ENCODE measurements at regions not wholly inside any gene's neighbourhood (a gene's known extent, or its start where the extent isn't known, plus 50 kb on each side); places are given as distances from the start of the nearest gene placed in this dataset.
"Not testable (repeated sequence)": the region's sequence is repeated elsewhere in the genome, so short reads cannot be mapped to it uniquely, and the experiment has no call there.

DNA sequence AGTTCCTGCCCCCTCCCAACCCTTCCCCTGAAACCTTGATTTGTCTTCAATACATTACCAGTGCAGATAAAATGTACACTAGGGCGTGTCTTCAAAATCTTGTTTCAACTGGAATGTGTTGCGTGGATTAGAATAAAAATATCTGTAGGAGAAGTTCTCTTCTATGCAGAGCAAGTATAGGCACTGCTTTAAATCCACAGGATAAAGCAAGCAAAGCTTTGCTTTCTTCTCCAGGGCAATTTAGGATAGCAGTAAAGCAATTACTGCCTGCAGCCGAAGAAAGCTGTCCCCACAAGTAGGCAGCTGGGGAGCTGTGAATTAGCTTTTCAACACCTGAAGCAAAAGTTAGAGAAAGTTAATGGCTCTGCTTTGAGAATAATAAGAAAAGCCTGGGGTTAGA is 329.7 kb upstream of the KCNMB2 start:
- Mint-ChIP-seq H3K9me3 (no peaks in the 10 kb centered on the region), H3K27ac (no peak overlapping the region), H3K4me1 (no peaks in the 10 kb centered on the region), H3K36me3 (no peaks in the 10 kb centered on the region), H3K4me3 (no peak overlapping the region), H3K27me3 (peaks cover 0 to 13% (median 8%) of the 10 kb centered on the region in 3 donors)
- DNase-seq (no peak), ATAC-seq (ENCODE audit: low read depth in 2 of 2) (no peak)

DNA sequence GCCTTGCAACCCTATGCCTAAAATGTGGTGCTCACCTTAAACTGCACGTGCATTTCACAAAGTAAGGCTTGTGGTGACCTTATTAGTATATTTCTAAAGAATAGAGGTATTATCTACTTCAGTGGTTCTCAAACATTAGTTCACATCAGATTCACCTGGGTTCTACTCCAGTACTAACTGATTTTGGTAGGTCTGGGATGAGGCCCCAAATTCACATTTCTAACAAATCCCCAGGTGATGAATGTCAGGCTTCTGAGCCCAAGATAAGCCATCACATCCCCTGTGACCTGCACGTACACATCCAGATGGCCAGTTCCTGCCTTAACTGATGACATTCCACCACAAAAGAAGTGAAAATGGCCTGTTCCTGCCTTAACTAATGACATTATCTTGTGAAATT is 329.1 kb upstream of the KCNMB2 start:
- H3K27ac Mint-ChIP-seq; H3K4me1 Mint-ChIP-seq; H3K9me3 Mint-ChIP-seq; ATAC-seq (ENCODE audit: low read depth in 2 of 2); DNase-seq; H3K4me3 Mint-ChIP-seq; H3K36me3 Mint-ChIP-seq: not testable (repeated sequence)
- H3K27me3 Mint-ChIP-seq: peaks cover 0 to 13% (median 8%) of the 10 kb centered on the region in 3 donors

DNA sequence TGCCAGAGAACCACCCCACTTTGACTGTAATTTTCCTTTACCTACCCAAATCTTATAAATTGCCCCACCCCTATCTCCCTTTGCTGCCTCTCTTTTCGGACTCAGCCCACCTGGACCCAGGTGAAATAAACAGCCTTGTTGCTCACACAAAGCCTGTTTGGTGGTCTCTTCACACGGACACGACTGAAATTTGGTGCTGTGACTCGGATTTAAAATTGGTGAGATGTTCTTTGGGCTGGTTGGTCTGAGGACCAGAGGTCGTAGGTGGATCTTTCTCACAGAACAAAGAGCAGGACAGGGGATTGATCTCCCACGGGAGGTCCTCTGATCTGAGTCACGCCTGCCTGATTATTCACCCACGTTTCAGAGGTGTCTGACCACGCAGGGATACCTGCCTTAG is 328.6 kb upstream of the KCNMB2 start:
- DNase-seq; ATAC-seq (ENCODE audit: low read depth in 2 of 2); H3K4me1 Mint-ChIP-seq; H3K36me3 Mint-ChIP-seq; H3K4me3 Mint-ChIP-seq; H3K27ac Mint-ChIP-seq; H3K9me3 Mint-ChIP-seq: not testable (repeated sequence)
- H3K27me3 Mint-ChIP-seq: peaks cover 0 to 13% (median 8%) of the 10 kb centered on the region in 3 donors

DNA sequence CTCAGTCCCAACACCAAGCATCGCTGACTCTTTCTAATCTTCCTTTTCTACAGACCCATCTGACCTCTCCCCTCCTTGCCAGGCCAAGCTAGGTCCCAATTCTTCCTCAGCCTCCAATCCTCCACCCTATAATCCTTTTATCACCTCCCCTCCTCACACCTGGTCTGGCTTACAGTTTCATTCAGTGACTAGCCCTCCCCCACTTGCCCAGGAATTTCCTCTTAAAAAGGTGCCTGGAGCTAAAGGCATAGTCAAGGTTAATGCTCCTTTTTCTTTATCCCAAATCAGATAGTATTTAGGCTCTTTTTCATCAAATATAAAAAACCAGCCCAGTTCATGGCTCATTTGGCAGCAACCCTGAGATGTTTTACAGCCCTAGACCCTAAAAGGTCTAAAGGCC is 327.1 kb upstream of the KCNMB2 start:
- H3K4me3 Mint-ChIP-seq; H3K4me1 Mint-ChIP-seq; DNase-seq; H3K27ac Mint-ChIP-seq; ATAC-seq (ENCODE audit: low read depth in 2 of 2); H3K9me3 Mint-ChIP-seq; H3K36me3 Mint-ChIP-seq: not testable (repeated sequence)
- peaks cover 0 to 13% (median 8%) of the 10 kb centered on the region in 3 donors for H3K27me3 Mint-ChIP-seq

DNA sequence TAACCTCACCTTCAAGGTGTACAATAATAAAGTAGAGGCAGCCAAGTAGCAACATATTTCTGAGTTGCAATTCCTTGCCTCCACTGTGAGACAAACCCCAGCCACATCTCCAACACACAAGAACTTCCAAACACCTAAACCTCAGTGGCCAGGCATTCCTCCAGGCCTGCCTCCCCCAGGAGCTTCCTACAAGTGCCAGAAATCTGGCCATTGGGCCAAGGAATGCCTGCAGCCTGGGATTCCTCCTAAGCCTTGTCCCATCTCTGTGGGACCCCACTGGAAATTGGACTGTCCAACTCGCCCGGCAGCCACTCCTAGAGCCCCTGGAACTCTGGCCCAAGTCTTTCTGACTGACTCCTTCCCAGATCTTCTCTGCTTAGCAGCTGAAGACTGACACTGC is 326.6 kb upstream of the KCNMB2 start:
- DNase-seq; H3K4me1 Mint-ChIP-seq; ATAC-seq (ENCODE audit: low read depth in 2 of 2); H3K27ac Mint-ChIP-seq; H3K36me3 Mint-ChIP-seq; H3K9me3 Mint-ChIP-seq: not testable (repeated sequence)
- peaks cover 0 to 13% (median 8%) of the 10 kb centered on the region in 3 donors for H3K27me3 Mint-ChIP-seq
- H3K4me3 Mint-ChIP-seq: peak overlapping the region in 1 of 8 donors; percentile 18

DNA sequence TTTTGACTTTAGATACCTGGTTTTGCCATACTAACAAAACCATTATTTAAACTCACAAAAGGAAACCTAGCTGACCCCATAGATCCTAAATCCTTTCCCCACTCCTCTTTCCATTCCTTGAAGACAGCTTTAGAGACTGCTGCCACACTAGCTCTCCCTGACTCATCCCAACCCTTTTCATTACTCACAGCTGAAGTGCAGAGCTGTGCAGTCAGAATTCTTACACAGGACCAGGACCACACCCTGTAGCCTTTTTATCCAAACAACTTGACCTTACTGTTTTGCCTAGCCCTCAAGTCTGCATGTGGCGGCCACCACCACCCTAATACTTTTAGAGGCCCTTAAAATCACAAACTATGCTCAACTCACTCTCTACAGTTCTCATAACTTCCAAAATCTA is 325.1 kb upstream of the KCNMB2 start:
- not testable (repeated sequence) for DNase-seq; H3K36me3 Mint-ChIP-seq; H3K9me3 Mint-ChIP-seq; ATAC-seq (ENCODE audit: low read depth in 2 of 2); H3K4me1 Mint-ChIP-seq; H3K27ac Mint-ChIP-seq; H3K4me3 Mint-ChIP-seq
- H3K27me3 Mint-ChIP-seq: peaks cover 0 to 13% (median 8%) of the 10 kb centered on the region in 3 donors

DNA sequence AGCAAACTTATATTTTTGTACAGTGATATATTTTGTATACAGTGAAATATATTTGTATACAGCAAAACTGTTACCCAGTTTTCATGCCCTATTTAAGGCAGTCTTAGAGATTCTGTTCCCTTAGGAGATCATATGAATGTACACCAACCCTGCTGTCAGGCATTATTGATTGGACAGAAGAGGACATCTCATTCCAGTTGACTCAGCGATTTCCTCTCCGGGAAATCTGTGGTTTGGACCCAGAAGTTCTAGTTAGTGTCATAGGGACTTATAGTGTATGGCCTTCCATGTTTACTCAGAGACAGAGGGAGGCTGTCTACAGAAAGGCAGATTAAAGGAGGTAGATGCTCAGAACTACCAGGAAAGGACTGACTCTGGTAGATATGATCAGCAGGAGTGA is 318.8 kb upstream of the KCNMB2 start:
- Mint-ChIP-seq H3K36me3 (peaks cover 3 to 4% of the 10 kb centered on the region in 2 donors), H3K27me3 (peaks cover 7 to 14% (median 8%) of the 10 kb centered on the region in 3 donors), H3K27ac (no peak overlapping the region), H3K4me1 (no peaks in the 10 kb centered on the region), H3K9me3 (peaks cover 0 to 7% (median 2%) of the 10 kb centered on the region in 7 donors), H3K4me3 (no peak overlapping the region)
- DNase-seq (no peak), ATAC-seq (ENCODE audit: low read depth in 2 of 2) (no peak)

DNA sequence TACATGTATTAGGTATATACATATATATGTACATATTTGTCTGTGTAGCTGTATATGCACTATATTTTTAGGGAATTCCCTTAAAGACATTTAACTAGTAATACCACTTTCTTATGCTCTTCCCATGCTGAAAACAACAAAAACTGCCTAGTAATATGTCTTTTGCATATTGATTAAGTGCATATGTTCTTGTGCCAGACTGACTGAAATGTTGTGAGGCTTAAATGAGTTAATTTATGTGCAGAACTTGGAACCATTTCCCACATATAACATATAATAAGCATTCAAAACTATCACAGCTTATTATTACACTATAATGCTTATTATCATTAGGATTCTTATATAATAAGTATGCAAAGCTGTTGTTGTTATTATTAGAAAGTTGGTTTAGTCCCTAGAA is 318.0 kb upstream of the KCNMB2 start:
- DNase-seq: no peak
- peaks cover 0 to 7% (median 3%) of the 10 kb centered on the region in 7 donors for H3K9me3 Mint-ChIP-seq

DNA sequence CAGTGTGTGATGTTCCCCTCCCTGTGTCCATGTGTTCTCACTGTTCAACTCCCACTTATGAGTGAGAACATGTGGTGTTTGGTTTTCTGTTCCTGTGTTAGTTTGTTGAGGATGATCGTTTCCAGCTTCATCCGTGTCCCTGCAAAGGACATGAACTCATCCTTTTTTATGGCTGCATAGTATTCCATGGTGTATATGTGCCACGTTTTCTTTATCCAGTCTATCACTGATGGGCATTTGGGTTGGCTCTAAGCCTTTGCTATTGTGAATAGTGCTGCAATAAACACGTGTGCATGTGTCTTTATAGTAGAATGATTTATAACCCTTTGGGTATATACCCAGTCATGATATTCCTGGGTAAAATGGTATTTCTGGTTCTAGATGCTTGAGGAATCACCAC is 316.6 kb upstream of the KCNMB2 start:
- not testable (repeated sequence) for H3K9me3 Mint-ChIP-seq; H3K36me3 Mint-ChIP-seq; DNase-seq; H3K4me3 Mint-ChIP-seq; H3K27ac Mint-ChIP-seq; H3K4me1 Mint-ChIP-seq; ATAC-seq (ENCODE audit: low read depth in 2 of 2)
- H3K27me3 Mint-ChIP-seq: peaks cover 7 to 14% (median 8%) of the 10 kb centered on the region in 3 donors

More for the DNA sequence above, 318.0 kb upstream of the KCNMB2 start:
- Mint-ChIP-seq H3K36me3 (peaks cover 3 to 4% of the 10 kb centered on the region in 2 donors), H3K27ac (no peak overlapping the region), H3K4me1 (no peaks in the 10 kb centered on the region), H3K27me3 (peaks cover 7 to 14% (median 8%) of the 10 kb centered on the region in 3 donors), H3K4me3 (no peak overlapping the region)
- no peak for ATAC-seq (ENCODE audit: low read depth in 2 of 2)

DNA sequence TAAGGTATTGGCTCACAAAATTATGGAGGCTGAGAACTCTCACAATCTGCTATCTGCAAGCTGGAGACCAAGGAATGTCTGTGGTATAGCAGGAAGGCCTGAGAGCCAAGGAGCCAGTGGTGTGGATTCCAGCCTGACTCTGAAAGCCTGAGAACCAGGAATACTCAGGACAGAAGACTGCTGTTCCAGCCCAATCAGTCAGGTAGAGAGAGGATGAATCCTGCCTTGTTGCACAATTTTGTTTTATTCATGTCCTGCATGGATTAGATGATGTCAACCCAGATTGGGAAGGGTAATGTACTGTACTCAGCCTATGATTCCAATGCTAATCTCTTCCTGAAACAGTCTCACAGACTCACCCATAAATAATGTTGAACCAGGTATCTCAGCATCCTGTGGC is 312.4 kb upstream of the KCNMB2 start:
- DNase-seq (no peak), ATAC-seq (ENCODE audit: low read depth in 2 of 2) (no peak)
- Mint-ChIP-seq H3K27me3 (peaks cover 7 to 14% (median 8%) of the 10 kb centered on the region in 3 donors), H3K27ac (peak overlapping the region in 1 of 6 donors; percentile 29), H3K9me3 (peaks cover 0 to 10% (median 3%) of the 10 kb centered on the region in 7 donors), H3K4me3 (no peak overlapping the region), H3K36me3 (peaks cover 3 to 4% of the 10 kb centered on the region in 2 donors), H3K4me1 (no peaks in the 10 kb centered on the region)

DNA sequence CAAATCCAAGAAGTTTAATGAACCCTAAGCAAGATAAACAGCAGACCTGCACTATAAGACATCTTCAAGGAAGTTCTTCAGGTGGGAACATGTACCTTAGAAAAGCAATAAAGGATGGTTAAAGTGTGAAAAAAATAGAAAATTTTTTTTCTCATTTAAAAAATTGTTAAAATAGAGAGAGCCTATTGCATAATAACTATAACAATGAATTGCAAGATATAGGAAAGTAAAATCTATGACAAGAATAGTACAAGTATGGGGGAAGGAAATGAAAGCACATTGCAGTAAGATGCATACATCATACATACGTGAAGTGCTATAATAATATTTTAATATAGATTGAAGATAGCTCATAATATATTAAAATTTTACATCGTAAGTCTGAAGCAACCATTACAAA is 310.1 kb upstream of the KCNMB2 start:
- Mint-ChIP-seq H3K27ac (no peak overlapping the region), H3K4me3 (no peak overlapping the region), H3K36me3 (peaks cover 0 to 8% of the 10 kb centered on the region in 2 donors), H3K4me1 (no peaks in the 10 kb centered on the region), H3K27me3 (peaks cover 1 to 10% (median 6%) of the 10 kb centered on the region in 3 donors), H3K9me3 (peaks cover 4 to 19% (median 8%) of the 10 kb centered on the region in 7 donors)
- ATAC-seq (ENCODE audit: low read depth in 2 of 2) (no peak), DNase-seq (no peak)

DNA sequence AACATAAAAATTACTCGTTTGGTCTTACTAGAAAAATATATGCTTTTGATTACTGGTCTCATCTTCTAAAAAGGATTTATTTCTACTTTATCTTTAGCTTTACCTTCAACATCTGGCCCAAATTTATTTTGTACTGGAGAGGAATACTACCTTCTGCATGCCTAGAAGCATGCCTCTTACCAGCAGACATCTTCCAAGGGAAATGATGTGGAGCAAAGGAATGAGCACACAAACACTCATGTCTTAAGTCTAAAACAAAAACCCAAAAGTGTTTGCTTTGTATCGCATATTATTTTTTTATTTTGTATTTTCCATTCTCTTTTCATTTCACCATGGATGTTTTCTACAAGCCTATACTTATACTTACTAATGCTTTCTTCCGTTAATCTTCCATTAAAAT is 304.6 kb upstream of the KCNMB2 start:
- H3K4me3 Mint-ChIP-seq: no peak overlapping the region
- ATAC-seq (ENCODE audit: low read depth in 2 of 2) (no peak), DNase-seq (no peak)
- peaks cover 0 to 8% of the 10 kb centered on the region in 2 donors for H3K36me3 Mint-ChIP-seq
- peaks cover 3 to 19% (median 8%) of the 10 kb centered on the region in 7 donors for H3K9me3 Mint-ChIP-seq
- peaks cover 0 to 6% (median 4%) of the 10 kb centered on the region in 3 donors for H3K27me3 Mint-ChIP-seq
- H3K4me1 Mint-ChIP-seq: no peaks in the 10 kb centered on the region
- H3K27ac Mint-ChIP-seq: no peak overlapping the region

DNA sequence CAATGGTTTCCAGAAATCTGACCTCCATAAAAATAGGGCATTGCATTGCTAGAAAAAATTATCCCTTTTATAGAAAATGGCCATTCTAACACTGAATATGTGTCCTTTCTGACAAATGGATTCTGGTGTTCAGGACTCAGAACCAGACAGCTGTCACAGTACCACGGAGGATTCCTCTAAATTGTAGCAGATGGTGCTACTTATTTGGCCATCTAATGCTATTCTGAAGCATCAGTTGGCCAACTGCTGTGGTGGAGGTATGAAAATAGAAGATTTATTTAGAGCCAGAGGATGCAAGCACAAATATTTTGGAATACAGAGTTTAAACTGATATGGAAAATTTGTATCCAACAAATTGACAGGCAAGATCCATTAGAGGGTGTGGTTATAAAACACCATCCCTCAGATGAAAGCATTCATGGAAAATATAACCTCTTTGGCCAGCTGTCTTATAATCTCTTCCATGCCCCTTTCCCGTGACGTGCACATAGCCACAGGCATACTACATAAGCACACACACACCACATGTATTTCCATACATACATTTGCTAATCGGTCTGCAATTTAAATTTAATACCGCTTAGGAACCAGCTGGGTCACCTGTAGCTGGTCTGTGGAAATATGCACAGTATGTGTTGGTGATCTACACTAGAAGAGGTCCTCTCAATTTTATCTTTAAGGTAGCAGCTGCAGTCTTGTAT is 302.7 kb upstream of the KCNMB2 start:
- peaks cover 3 to 19% (median 8%) of the 10 kb centered on the region in 7 donors for H3K9me3 Mint-ChIP-seq
- ATAC-seq (ENCODE audit: low read depth in 2 of 2) (no peak), DNase-seq (no peak)
- H3K4me3 Mint-ChIP-seq: no peak overlapping the region
- peaks cover 0 to 6% (median 4%) of the 10 kb centered on the region in 3 donors for H3K27me3 Mint-ChIP-seq
- no peak overlapping the region for H3K27ac Mint-ChIP-seq
- H3K36me3 Mint-ChIP-seq: peaks cover 0 to 8% of the 10 kb centered on the region in 2 donors
- H3K4me1 Mint-ChIP-seq: no peaks in the 10 kb centered on the region

DNA sequence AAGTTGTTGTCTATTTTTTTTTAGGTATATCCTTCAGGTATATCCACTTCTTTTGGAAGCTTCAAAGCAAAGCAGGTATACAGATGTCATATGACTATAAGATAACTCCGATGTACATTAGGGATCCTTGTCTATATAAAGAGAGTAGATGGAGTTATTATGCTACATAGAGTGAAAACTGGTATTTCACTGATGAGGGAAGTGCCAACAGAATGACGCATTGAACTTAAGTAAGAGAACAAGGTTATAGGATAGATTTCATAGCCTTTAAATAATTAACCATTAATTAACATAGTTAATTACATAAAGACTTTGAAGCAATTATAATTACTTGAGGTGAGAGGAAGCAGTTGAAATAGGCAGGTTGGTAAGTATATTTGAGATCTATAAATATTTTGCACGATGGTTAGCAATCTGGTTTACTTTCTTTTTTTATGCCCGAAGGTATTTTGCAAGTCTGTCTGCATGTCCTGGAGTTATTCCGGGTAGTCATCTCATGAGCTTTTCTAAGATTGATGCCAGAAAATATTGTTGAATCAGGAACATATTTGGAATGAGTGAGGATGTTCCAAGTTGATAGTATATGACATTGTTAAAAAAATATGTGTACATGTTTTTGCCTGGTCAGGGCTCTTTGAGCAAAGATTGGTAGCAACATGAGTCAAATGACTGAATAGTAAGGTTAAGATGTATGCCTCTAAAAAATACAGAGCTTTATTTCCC is 299.5 kb upstream of the KCNMB2 start:
- no peak for DNase-seq
- H3K27me3 Mint-ChIP-seq: peaks cover 0 to 4% (median 0%) of the 10 kb centered on the region in 3 donors
- H3K4me3 Mint-ChIP-seq: no peak overlapping the region
- ATAC-seq (ENCODE audit: low read depth in 2 of 2): no peak
- H3K36me3 Mint-ChIP-seq: no peaks in the 10 kb centered on the region
- H3K27ac Mint-ChIP-seq: no peak overlapping the region
- H3K4me1 Mint-ChIP-seq: no peaks in the 10 kb centered on the region
- peaks cover 0 to 18% (median 9%) of the 10 kb centered on the region in 7 donors for H3K9me3 Mint-ChIP-seq

All from naive B cell (primary cell).